Breast epithelium (tissue), 4 donors: ENCODE measurements at regions not wholly inside any gene's neighbourhood (a gene's known extent, or its start where the extent isn't known, plus 50 kb on each side); places are given as distances from the start of the nearest gene placed in this dataset.

Experiments
- DNase-seq, 2 donors: peaks; one replicate each; pipeline ENCODE4 v3.0.0-alpha.2; 2019; ENCODE audit warnings: low spot score in 2 of 2
- H3K27ac ChIP-seq, 2 donors: fragments of 200-600 bp; sonication (generic) in 1 of 2; one replicate each; pipeline ENCODE4 v1.5.1; 2016 to 2019; ENCODE audit warnings: mild to moderate bottlenecking in 1 of 2
- H3K27me3 ChIP-seq, 2 donors: fragments of 200-600 bp; sonication (generic) in 1 of 2; one replicate each; pipeline versions ENCODE4 v1.5.1 to v1.6.0; 2017 to 2019; ENCODE audit warnings: control low read depth in 1 of 2, mild to moderate bottlenecking in 1 of 2
- H3K36me3 ChIP-seq: fragments of 200-600 bp; one replicate; pipeline ENCODE4 v1.5.1; 2019
- H3K4me1 ChIP-seq, 2 donors: fragments of 200-600 bp; sonication (generic); one replicate each; pipeline ENCODE4 v1.5.1; 2016 to 2019; ENCODE audit warnings: control low read depth in 1 of 2
- H3K4me3 ChIP-seq, 3 donors: fragments of 200-600 bp; sonication (generic); 1 replicate in 2 of 3; 2 replicates in 1 of 3; pipeline ENCODE4 v1.5.1; 2016 to 2019; ENCODE audit warnings: mild to moderate bottlenecking in 3 of 3, moderate library complexity in 2 of 3
- H3K9me3 ChIP-seq, 2 donors: fragments of 200-600 bp; sonication (generic) in 1 of 2; one replicate each; pipeline ENCODE4 v1.5.1; 2016 to 2019; ENCODE audit warnings: control low read depth in 1 of 2
- POLR2A ChIP-seq: fragments of 450-650 bp; IDR thresholded peaks from one replicate; pipeline ENCODE4 v1.6.1; 2016; ENCODE audit warnings: antibody characterized with exemption, mild to moderate bottlenecking, moderate library complexity
- POLR2AphosphoS5 ChIP-seq, 3 donors: sonication (generic); formaldehyde crosslinking; IDR thresholded peaks; one replicate each; pipeline ENCODE4 v1.6.1; 2017; ENCODE audit warnings: antibody characterized with exemption in 3 of 3
- intact Hi-C: fragments of 100-400 bp; cut with DNase I; formaldehyde crosslinking; loops from one replicate; pipeline ENCODE4 v1.15.1; 2023; ENCODE audit warnings: low total_unique reads
- TF ChIP-seq, protein P1 (sequence below), 3 donors: fragments of 450-650 bp; IDR thresholded peaks; one replicate each; pipeline ENCODE4 v1.5.1; 2016 to 2017; ENCODE audit warnings: antibody characterized with exemption in 3 of 3, mild to moderate bottlenecking in 3 of 3, moderate library complexity in 3 of 3

DNA sequence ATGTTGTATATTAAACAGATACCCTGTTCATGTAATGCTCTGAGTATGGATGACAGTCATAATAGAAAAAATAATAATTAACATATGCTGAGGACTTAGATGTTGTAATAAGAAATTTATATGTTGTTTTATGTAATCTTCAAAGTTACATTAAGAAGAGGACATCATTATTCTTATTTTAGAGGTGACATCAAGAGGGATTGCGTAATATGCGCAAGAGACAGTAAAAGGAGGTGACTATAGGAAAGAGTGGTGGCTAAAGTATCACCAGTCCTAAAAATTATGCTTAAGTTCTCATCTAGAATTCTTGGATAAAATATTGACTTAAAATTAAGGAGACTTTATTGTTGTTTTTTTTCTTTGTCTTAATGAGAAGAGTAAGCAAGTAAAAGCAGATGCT lies 323.9 kb downstream of the KCNC2 start:
- TF ChIP-seq POLR2A = no peak
- TF ChIP-seq POLR2AphosphoS5 (IDR thresholded peaks at IDR 0.05) = no peak
- TF ChIP-seq, protein P1, sequence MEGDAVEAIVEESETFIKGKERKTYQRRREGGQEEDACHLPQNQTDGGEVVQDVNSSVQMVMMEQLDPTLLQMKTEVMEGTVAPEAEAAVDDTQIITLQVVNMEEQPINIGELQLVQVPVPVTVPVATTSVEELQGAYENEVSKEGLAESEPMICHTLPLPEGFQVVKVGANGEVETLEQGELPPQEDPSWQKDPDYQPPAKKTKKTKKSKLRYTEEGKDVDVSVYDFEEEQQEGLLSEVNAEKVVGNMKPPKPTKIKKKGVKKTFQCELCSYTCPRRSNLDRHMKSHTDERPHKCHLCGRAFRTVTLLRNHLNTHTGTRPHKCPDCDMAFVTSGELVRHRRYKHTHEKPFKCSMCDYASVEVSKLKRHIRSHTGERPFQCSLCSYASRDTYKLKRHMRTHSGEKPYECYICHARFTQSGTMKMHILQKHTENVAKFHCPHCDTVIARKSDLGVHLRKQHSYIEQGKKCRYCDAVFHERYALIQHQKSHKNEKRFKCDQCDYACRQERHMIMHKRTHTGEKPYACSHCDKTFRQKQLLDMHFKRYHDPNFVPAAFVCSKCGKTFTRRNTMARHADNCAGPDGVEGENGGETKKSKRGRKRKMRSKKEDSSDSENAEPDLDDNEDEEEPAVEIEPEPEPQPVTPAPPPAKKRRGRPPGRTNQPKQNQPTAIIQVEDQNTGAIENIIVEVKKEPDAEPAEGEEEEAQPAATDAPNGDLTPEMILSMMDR (IDR thresholded peaks at IDR 0.05) = no peak
- Histone ChIP-seq H3K27ac (no peak overlapping the region), H3K4me3 (no peak overlapping the region), H3K4me1 (no peaks in the 10 kb centered on the region), H3K36me3 (no peaks in the 10 kb centered on the region), H3K27me3 (no peaks in the 10 kb centered on the region), H3K9me3 (no peaks in the 10 kb centered on the region)
- DNase-seq = no peak
- intact Hi-C loops = no loop called here

DNA sequence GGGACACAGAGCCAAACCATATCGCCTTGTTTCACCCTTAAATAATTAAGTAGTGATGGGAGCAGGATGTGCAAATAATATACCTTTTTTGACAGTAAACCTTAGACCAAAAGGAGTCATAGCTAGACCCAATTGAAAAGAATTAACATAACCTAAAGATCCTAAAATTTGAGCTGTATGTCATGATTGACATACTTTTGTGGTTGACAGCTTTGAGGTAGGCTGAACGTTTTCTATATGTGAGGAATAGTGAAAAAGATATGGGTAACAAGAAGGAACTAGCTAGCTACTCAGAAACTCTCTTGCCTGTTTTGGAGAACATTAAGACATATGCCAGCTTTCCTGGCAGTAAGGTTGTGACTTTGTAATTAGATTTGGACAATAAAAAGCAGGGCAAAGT lies 320.6 kb downstream of the KCNC2 start:
- DNase-seq = no peak
- intact Hi-C loops = no loop called here
- no peak overlapping the region for H3K27ac ChIP-seq
- no peaks in the 10 kb centered on the region for H3K4me1 ChIP-seq
- no peaks in the 10 kb centered on the region for H3K36me3 ChIP-seq
- H3K9me3 ChIP-seq = no peaks in the 10 kb centered on the region
- no peak overlapping the region for H3K4me3 ChIP-seq
- TF ChIP-seq, protein P1 (IDR thresholded peaks at IDR 0.05) = no peak
- TF ChIP-seq POLR2A (no peak), POLR2AphosphoS5 (IDR thresholded peaks at IDR 0.05) (no peak)
- no peaks in the 10 kb centered on the region for H3K27me3 ChIP-seq

DNA sequence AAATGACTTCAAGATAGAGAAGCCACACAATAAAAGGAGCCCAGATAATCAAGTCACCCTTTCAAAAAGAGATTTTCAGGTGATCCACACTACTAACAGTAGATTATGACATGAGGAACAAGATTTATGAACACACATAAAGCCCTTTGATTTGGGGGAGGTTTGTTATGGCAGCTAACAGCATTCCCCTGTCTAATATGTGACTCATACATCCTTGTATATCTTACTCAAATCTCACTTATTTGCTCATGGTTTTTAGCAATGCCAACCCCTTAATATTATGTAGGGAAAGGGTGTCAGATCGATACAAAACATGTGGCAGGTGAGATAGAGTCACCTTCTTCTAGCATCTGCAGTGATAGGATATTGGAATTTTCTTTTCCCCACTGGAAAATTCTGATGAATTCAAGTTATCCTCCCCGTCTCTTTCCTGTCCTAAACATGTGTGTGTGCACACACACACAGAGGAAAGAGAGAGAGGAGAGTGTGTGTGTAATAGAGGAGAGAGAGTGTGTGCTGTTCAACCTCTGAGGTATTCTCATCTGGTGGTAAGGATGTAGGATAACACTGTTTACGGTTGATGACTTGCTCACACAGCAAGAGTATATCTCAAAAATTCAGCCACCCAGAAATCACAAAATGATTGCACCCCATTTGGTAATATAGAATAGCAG lies 319.9 kb downstream of the KCNC2 start:
- no peaks in the 10 kb centered on the region for H3K9me3 ChIP-seq
- intact Hi-C loops = no loop called here
- H3K4me1 ChIP-seq = no peaks in the 10 kb centered on the region
- TF ChIP-seq POLR2AphosphoS5 (IDR thresholded peaks at IDR 0.05) (no peak), POLR2A (no peak)
- TF ChIP-seq, protein P1 (IDR thresholded peaks at IDR 0.05) = no peak
- no peak for DNase-seq
- no peaks in the 10 kb centered on the region for H3K27me3 ChIP-seq
- no peaks in the 10 kb centered on the region for H3K36me3 ChIP-seq
- no peak overlapping the region for H3K27ac ChIP-seq
- no peak overlapping the region for H3K4me3 ChIP-seq

DNA sequence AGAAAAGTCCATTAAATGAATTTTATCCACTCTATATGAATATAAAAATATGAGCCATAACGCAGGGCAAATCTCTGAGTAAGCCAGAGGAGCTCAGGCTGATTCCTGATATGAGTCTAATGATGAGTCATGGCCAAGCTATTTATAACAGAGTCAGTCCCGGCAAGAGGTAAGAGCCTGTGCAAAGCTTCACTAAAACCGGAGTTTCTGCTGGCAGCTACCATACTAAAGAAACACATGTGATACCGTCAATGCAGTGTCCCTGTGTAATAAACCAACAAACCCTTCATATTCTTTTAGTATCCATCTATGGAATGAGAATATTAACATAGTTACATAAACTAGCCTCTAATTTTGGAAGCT lies 319.4 kb downstream of the KCNC2 start:
- DNase-seq = no peak
- intact Hi-C loops = no loop called here
- H3K27me3 ChIP-seq = no peaks in the 10 kb centered on the region
- no peaks in the 10 kb centered on the region for H3K36me3 ChIP-seq
- no peak overlapping the region for H3K27ac ChIP-seq
- H3K4me3 ChIP-seq = no peak overlapping the region
- TF ChIP-seq, protein P1 (IDR thresholded peaks at IDR 0.05) = no peak
- no peak for TF ChIP-seq POLR2AphosphoS5 (IDR thresholded peaks at IDR 0.05)
- no peak for TF ChIP-seq POLR2A
- no peaks in the 10 kb centered on the region for H3K9me3 ChIP-seq
- H3K4me1 ChIP-seq = no peaks in the 10 kb centered on the region

DNA sequence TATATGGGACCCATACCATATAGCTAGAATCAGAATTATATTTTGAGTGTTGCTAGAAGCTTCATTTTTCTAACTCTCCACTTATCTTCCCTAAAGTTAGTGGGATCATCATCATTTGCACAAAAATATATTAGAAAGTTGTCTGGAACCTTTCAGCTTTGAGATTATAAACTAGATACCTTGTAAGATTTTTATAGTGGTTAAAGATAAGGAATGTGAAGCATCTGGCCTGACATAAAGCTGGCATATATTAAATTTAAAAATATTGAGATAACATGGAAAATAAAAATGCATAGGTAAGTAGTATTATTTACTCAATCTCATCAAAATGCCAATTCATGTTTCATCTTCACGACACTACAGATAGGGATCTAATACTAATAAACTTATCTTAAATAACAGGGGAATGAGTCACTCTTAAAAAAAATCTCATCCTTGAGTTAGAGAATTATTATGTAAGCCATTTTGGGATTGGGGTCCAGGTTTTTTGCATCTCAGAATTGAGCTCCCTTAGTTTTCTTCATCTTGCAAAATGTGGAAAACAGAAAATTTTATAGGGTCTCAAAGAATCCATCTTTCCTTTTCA lies 318.5 kb downstream of the KCNC2 start:
- TF ChIP-seq, protein P1 (IDR thresholded peaks at IDR 0.05) = no peak
- TF ChIP-seq POLR2A (no peak), POLR2AphosphoS5 (IDR thresholded peaks at IDR 0.05) (no peak)
- intact Hi-C loops = no loop called here
- H3K9me3 ChIP-seq = no peaks in the 10 kb centered on the region
- H3K4me1 ChIP-seq = no peaks in the 10 kb centered on the region
- H3K27ac ChIP-seq = no peak overlapping the region
- no peaks in the 10 kb centered on the region for H3K27me3 ChIP-seq
- DNase-seq = no peak
- no peak overlapping the region for H3K4me3 ChIP-seq
- H3K36me3 ChIP-seq = no peaks in the 10 kb centered on the region
